Adrenal gland (tissue), 5 donors: ENCODE measurements at regions not wholly inside any gene's neighbourhood (a gene's known extent, or its start where the extent isn't known, plus 50 kb on each side); places are given as distances from the start of the nearest gene placed in this dataset.

ENCODE experiments used
- CTCF ChIP-seq, 6 experiments: fragments of 450-650 bp in 4 of 6; fragments of 200-600 bp in 2 of 6; sonication (generic) in 1 of 6; IDR thresholded peaks; 1 replicate in 5 of 6; 2 replicates in 1 of 6; pipeline versions ENCODE4 v1.5.1 to v1.8.0; 2016 to 2021; ENCODE audit warnings: antibody characterized with exemption in 6 of 6, mild to moderate bottlenecking in 2 of 6, moderate library complexity in 1 of 6
- POLR2A ChIP-seq, 2 donors: fragments of 450-650 bp; IDR thresholded peaks; one replicate each; pipeline ENCODE4 v1.6.1; 2017; ENCODE audit warnings: antibody characterized with exemption in 2 of 2, mild to moderate bottlenecking in 2 of 2, moderate library complexity in 1 of 2
- donor health status: DM: no; HTN: no; CAD: no.

GRCh38 chr20:40481743-40482458, 207.1 kb downstream of the MAFB start:
- TF ChIP-seq CTCF (IDR thresholded peaks at IDR 0.05) = no peak
- no peak for TF ChIP-seq POLR2A (IDR thresholded peaks at IDR 0.05)
